Spleen (tissue), 11 donors: ENCODE measurements at regions not wholly inside any gene's neighbourhood (a gene's known extent, or its start where the extent isn't known, plus 50 kb on each side); places are given as distances from the start of the nearest gene placed in this dataset.

Experiments used
- DNase-seq: peaks from one replicate; pipeline ENCODE4 v3.0.0-alpha.2; 2020
- H3K27ac ChIP-seq, 8 donors: fragments of 200-600 bp; sonication (generic) in 7 of 8; 1 replicate in 4 of 8; 2 replicates in 4 of 8; pipeline versions ENCODE4 v1.5.0 to v1.8.0; 2016 to 2021; ENCODE audit warnings: inconsistent platforms in 4 of 8, mild to moderate bottlenecking in 4 of 8, moderate library complexity in 1 of 8
- H3K27me3 ChIP-seq, 7 donors: fragments of 200-600 bp; sonication (generic) in 6 of 7; replicated peaks in 1 of 7; 1 replicate in 4 of 7; 2 replicates in 3 of 7; pipeline versions ENCODE4 v1.5.0 to v1.8.0; 2016 to 2021; ENCODE audit warnings: inconsistent platforms in 3 of 7, mild to moderate bottlenecking in 1 of 7
- H3K36me3 ChIP-seq, 6 donors: fragments of 200-600 bp; sonication (generic) in 5 of 6; 1 replicate in 4 of 6; 2 replicates in 2 of 6; pipeline versions ENCODE4 v1.5.0 to v1.8.0; 2016 to 2021; ENCODE audit warnings: inconsistent platforms in 2 of 6
- H3K4me1 ChIP-seq, 6 donors: fragments of 200-600 bp; sonication (generic) in 5 of 6; 1 replicate in 3 of 6; 2 replicates in 3 of 6; pipeline versions ENCODE4 v1.5.0 to v1.8.0; 2016 to 2021; ENCODE audit warnings: inconsistent platforms in 3 of 6
- H3K4me3 ChIP-seq, 8 donors: fragments of 200-600 bp; sonication (generic) in 7 of 8; 1 replicate in 4 of 8; 2 replicates in 4 of 8; pipeline versions ENCODE4 v1.5.0 to v1.8.0; 2016 to 2021; ENCODE audit warnings: inconsistent platforms in 4 of 8, mild to moderate bottlenecking in 4 of 8, moderate library complexity in 2 of 8
- H3K9me3 ChIP-seq, 8 donors: fragments of 200-600 bp; sonication (generic) in 7 of 8; 1 replicate in 4 of 8; 2 replicates in 4 of 8; pipeline versions ENCODE4 v1.5.0 to v1.8.0; 2016 to 2021; ENCODE audit warnings: inconsistent platforms in 4 of 8
- CTCF ChIP-seq, 11 experiments: fragments of 200-600 bp in 7 of 11; fragments of 450-650 bp in 4 of 11; sonication (generic) in 4 of 11; IDR thresholded peaks in 8 of 11; conservative IDR thresholded peaks in 3 of 11; 1 replicate in 7 of 11; 2 replicates in 4 of 11; pipeline versions ENCODE4 v1.4.0 to v1.8.0; 2016 to 2021; ENCODE audit warnings: antibody characterized with exemption in 11 of 11, inconsistent platforms in 4 of 11, mild to moderate bottlenecking in 1 of 11
- POLR2A ChIP-seq, 3 donors: fragments of 450-650 bp; IDR thresholded peaks; one replicate each; pipeline ENCODE4 v1.5.1; 2017; ENCODE audit warnings: antibody characterized with exemption in 3 of 3, mild to moderate bottlenecking in 1 of 3
- POLR2AphosphoS5 ChIP-seq, 3 donors: sonication (generic); formaldehyde crosslinking; IDR thresholded peaks; one replicate each; pipeline ENCODE4 v1.5.1; 2017; ENCODE audit warnings: antibody characterized with exemption in 3 of 3
- WGBS, 5 donors: extraction: QIAGEN DNeasy Blood & Tissue Kit in 3 of 5; methylation state at CpG; one replicate each; pipeline versions ENCODE4 v1.1.5 to v1.1.7; 2013 to 2018; 5-methylcytosine and 5-hydroxymethylcytosine counted together
- intact Hi-C: fragments of 100-400 bp; cut with DNase I; formaldehyde crosslinking; loops from one replicate; pipeline ENCODE4 v1.15.0; 2023; ENCODE audit warnings: low total_unique reads
- donor health status: healthy with polysubstance abuse.
- donor health status: DM: no; HTN: no; CAD: no; lungs with moderate emphysema.
- donor health status: DM: no; HTN: no; CAD: no.
- donor health status: Bipolar disorder and iron deficiency.
- donor health status: healthy.
- donor health status: DM: no; HTN: no; CAD: no.
- donor health status: DM: yes; HTN: yes; CAD: no.

GRCh38 chr1:234710936-234711724 is 101.2 kb upstream of the IRF2BP2 start:
- Histone ChIP-seq H3K27ac (peak overlapping the region in 1 of 8 donors; percentile 9), H3K36me3 (no peaks in the 10 kb centered on the region), H3K27me3 (no peaks in the 10 kb centered on the region), H3K4me3 (no peak overlapping the region), H3K4me1 (peaks cover 0 to 26% (median 14%) of the 10 kb centered on the region in 6 donors), H3K9me3 (no peaks in the 10 kb centered on the region)
- TF ChIP-seq CTCF (IDR thresholded peaks at IDR 0.05 in 8 of 11, conservative IDR thresholded peaks at IDR 0.05 in 3 of 11): no peak
- WGBS, 5 donors: 82 to 93% (median 89%) methylated on average over 7 of the region's 7 CpGs
- intact Hi-C loops: no loop called here
- DNase-seq: no peak

DNA sequence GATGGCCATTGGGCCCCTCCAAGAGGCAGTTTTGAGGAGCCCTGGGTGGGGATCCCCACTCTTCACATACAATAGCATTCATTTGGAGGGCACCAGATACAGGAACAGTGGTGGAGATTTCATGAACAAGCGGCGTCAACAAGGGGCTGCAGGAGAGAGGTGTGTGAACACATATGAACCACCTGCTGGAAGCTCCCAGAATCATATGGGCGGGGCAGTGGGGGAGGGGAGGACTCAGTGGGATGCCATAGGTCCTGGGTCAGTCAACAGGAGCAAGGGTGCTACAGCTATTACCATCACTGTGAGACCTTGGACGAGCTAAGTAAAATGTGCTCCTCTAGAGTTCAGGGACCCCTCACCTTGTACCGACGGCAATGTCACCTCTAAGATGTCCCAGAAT is 100.4 kb upstream of the IRF2BP2 start:
- Histone ChIP-seq H3K27ac (peak overlapping the region in 1 of 8 donors; percentile 34), H3K36me3 (no peaks in the 10 kb centered on the region), H3K9me3 (no peaks in the 10 kb centered on the region), H3K4me3 (no peak overlapping the region), H3K4me1 (peaks cover 0 to 26% (median 14%) of the 10 kb centered on the region in 6 donors), H3K27me3 (no peaks in the 10 kb centered on the region)
- TF ChIP-seq POLR2A (IDR thresholded peaks at IDR 0.05) (no peak), CTCF (IDR thresholded peaks at IDR 0.05 in 8 of 11, conservative IDR thresholded peaks at IDR 0.05 in 3 of 11) (no peak), POLR2AphosphoS5 (IDR thresholded peaks at IDR 0.05) (no peak)
- 85 to 99% (median 97%) methylated on average over 6 of the region's 6 CpGs for WGBS, 5 donors
- no peak for DNase-seq
- intact Hi-C loops: no loop called here

DNA sequence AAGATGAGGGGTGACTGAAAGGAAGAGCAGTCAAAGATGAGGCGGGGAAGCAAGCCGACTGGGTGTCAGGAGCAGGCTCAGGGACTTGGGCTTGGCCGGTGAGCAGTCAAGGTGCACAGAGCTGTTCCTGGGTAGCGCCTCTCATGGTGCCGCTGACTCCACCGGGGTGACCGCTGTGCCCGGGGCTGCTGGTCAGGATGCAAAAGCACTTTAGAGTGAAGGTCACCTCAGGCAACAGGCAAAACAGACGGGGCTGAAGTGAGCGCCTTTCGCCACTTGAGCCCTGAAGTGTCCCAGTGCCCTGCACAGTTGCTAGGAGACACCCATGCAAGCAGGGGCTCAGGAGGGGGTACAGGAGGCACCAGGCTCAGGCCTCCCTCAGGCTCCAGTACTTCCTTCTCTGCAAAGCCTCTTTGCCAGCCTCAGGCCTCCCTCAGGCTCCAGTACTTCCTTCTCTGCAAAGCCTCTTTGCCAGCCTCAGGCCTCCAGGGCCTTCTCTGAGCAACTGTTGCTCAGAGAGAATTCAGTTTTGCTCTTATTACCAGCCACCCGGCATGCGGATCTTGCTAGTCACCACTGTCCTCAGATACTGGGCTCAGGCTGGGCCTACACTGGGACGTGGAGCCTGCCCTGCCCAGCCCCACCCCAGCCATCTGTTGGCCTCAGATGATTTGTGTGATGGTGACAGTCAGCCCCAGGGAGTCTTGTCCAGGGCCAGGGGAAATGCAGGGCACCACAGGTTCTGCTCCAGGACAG is 99.7 kb upstream of the IRF2BP2 start:
- no peaks in the 10 kb centered on the region for H3K9me3 ChIP-seq
- TF ChIP-seq POLR2A (IDR thresholded peaks at IDR 0.05) (no peak), CTCF (IDR thresholded peaks at IDR 0.05 in 8 of 11, conservative IDR thresholded peaks at IDR 0.05 in 3 of 11) (no peak), POLR2AphosphoS5 (IDR thresholded peaks at IDR 0.05) (peak in 1 of 3 donors; percentile 44)
- intact Hi-C loops: no loop called here
- WGBS, 5 donors: 68 to 82% (median 77%) methylated on average over 11 to 14 of the region's 14 CpGs
- peaks cover 0 to 26% (median 14%) of the 10 kb centered on the region in 6 donors for H3K4me1 ChIP-seq
- H3K27me3 ChIP-seq: no peaks in the 10 kb centered on the region
- peak overlapping the region in 1 of 8 donors; percentile 34 for H3K27ac ChIP-seq
- no peak for DNase-seq
- H3K36me3 ChIP-seq: no peaks in the 10 kb centered on the region
- H3K4me3 ChIP-seq: no peak overlapping the region
